NCI-H2107 treated with DMSO at 0.1 percent for 48 hours (cell line): ENCODE measurements at regions not wholly inside any gene's neighbourhood (a gene's known extent, or its start where the extent isn't known, plus 50 kb on each side); places are given as distances from the start of the nearest gene placed in this dataset.
"Not testable (repeated sequence)": the region's sequence is repeated elsewhere in the genome, so short reads cannot be mapped to it uniquely, and the experiment has no call there.

Experiments used
- DNase-seq: peaks from one replicate; lab custom pipeline; 2025; ENCODE audit not compliant: unreplicated experiment; lab: John Stamatoyannopoulos, UW

DNA sequence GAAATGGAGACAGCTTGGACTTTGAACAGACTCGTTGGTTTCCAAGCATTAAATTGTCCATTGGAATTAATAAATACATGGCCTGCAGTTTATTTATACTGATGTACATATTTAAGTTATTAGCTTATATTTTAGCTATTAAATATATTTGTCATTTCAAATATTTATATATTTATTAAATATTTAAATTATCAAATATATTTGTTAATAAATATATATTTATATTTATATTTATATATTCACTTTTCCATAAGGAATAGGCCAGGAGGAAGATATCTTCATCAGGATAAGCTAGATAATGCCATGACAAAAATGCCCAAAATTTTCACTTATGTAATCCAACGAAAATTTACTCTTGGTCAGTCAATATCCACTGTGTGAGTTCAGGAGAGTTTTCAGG, 229.9 kb downstream of the ZNF608 start:
- no peak for DNase-seq

DNA sequence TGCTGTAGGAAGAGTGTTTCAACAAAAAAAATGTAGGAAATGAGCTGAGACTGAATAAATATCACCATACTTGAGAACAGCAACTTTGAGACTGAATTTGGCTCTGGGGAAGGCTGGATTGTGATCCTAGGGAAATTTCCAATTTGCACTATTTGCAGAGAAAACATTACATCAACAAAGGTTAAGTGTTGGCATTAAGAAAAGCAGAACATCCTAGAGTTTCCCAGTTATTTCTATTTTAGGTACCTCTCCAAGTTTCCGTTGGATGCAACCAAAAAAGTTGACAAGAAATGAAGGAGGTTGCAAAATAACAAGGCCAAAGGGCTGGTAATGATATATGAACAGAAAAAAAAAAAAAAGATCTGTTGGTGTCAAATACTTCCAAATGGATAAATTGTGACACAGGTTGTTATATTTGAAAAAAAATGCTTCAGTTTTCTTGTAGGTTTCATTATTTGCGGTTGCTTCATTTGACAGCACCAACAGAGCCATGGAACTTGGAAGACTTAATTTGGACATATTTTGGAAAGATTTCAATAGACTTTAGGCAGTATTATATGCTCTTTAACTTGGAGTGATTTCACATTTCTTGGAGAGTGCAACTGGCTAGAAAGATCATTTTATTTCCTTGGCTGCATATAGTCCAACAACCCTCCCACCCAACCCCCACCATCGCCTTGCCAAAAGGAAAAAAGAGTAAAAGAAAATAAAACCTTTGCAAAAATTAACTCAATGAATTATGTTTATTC, 230.8 kb downstream of the ZNF608 start:
- DNase-seq, result no peak

DNA sequence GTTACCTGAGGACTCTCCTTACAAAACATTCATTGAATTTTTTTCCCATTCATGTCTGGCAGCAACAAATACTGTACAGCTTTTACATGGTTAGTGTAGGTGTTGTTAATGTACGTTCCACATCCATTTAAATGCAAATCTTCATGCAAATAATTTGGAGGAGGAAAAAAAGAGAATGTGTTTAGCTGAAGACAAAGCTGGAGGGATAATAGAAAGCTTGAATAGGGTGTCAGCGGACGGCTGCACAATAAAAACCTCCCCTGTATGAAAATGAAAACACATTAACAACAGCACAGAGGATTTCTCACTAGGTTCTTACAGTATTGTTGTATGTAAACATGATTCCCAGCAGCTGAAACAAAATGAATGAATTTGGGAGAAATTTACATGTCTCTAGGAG, 231.5 kb downstream of the ZNF608 start:
- DNase-seq, result no peak

DNA sequence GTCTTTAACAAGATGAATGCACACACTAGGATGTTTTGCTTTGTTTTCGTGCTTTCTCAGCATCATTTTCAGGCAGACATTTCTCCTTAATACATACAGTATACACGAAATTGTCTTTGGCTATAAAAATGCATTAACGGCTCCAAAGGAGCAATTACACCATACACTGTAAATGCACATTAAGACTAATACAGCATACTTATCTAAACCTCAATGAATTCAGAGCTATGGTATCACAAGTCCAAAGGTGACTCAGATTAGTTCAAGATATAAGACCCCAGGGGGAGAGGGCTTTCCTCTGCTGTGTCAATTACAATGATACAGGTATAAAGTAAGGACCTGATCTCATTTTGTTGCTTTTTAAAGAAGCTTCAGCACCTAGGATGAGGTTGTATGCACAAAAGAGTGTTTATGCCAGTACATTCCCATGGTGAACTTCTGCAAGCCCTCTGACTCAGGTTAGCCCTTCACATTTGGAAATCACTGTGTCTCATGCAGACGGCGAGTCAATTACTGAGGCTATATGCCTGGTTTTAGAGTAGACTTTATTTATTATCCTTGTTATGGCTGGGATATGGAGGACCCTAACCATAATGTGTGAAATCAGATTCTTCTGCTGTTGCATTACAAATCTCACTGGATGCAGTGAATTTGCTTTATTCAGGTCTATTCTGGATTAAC, 233.3 kb downstream of the ZNF608 start:
- DNase-seq, result no peak

DNA sequence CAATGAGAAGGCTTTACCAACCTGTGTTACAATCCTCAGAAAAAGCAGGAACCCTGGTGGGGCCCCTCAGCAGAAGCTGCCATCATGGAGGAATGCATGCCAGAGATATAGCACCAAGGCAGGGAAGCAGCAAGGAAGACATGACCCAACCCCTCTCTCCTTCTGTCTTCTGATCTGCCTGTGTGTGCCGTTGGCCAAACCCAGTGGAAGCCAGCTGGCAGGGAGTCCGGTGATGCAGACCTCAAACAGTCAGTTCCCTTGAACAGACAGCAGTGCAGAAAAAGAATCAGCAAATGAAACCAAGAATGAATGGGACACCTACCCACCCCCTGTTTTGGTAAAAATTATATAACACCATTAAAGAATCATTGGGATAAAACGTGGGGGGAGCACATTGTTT, 234.2 kb downstream of the ZNF608 start:
- DNase-seq, result no peak

DNA sequence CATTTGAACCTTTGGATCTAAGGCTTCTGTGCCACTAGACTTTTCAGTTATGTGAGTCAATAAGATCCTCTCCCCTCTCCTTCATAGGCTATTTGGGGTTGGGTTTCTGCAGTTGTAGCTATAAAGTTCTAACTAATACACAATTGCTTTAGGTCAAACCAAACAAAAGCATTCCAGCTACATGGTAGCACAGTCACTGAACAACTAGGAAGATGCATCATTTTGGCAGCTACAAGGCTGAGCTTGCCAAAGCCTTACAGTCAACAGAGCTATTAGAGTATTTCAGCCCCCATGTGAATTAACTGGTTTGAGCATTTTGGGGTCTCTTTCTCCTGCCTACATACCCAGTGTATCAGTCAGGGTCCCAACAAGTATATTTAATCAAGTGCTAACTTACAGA, 234.6 kb downstream of the ZNF608 start:
- no peak for DNase-seq

DNA sequence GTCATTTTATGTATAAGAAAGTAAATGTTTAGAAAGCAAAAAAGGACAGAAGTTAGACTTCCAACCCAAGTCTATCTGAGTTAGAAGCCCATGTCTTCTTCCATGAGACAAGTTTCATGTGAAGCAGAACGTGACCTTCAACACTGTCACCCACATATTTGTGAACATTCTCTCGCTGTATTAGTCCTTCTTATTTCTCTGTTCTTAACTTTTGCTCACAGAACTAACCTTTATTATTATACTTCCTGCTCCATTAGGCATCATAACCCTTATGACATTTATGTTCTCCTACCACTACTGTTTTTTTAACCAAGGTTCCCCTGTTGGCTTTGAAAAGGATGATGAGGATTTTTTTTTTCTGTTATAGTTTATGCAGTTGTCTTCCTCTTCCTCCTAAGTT, 238.8 kb downstream of the ZNF608 start:
- DNase-seq, result no peak

DNA sequence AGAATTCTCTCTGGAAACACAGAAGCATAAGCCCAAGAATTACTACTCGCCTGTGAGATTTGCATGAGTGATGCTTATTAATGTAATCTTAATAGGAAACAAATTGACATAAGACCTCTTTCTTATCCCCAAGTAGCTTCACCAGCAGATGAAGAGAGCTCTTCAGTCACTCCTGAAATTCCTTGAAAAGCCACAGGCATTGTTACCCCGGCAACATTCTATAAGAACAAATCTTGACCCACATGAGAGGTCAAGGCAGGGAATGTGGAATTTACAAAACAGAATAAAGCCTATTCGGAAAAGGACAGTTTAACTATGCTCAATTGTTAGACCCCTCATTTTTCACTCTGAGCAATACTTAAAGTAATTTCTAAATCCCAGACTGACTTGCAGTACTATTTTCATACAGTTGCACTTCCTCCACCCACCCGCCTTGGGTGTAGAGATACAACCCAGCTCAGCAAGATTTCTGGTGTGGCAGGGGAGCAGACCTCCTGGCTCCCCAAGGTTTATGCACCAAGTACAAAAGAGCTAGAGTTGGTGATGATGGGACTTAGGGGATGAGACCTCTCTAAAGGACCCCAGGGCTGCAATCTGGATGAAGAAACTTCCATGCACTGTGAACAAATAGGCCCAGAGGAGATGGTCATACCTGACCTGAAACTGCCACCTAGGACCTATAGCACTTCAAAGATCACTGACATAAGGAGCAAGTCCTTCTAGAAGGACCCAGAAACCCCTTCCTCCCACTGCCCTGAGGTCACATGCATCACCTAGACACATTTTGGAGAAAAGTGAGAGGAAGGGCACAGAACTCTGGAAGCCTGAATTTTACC, 242.1 kb downstream of the ZNF608 start:
- no peak for DNase-seq

DNA sequence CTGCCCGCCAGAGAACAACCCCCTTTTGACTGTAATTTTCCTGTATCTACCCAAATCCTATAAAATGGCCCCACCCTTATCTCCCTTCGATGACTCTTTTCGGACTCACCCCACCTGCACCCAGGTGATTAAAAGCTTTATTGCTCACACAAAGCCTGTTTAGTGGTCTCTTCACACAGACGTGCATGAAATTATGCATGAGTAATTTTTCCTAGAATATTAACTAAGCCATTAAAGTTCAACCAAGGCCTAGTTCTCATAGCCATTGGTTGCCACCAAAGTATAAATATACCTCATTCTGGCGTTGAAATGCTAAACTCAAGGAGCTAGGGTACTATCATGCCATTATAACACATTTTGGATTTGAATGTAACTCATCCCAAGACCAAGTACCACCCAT, 243.9 kb downstream of the ZNF608 start:
- no peak for DNase-seq

DNA sequence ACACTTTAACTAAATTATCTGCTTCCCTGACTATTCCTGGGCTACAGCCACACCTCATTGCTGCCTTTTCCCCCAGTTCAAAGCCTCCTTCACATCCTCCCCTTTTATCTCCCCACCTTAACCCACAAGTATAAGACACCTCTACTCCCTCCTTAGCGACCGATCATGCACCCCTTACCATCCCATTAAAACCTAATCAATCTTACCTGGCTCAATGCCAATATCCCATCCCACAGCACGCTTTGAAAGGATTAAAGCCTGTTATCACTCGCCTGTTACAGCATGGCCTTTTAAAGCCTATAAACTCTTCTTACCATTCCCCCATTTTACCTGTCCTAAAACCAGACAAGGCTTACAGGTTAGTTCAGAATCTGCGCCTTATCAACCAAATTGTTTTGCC, 246.6 kb downstream of the ZNF608 start:
- not testable (repeated sequence) for DNase-seq

DNA sequence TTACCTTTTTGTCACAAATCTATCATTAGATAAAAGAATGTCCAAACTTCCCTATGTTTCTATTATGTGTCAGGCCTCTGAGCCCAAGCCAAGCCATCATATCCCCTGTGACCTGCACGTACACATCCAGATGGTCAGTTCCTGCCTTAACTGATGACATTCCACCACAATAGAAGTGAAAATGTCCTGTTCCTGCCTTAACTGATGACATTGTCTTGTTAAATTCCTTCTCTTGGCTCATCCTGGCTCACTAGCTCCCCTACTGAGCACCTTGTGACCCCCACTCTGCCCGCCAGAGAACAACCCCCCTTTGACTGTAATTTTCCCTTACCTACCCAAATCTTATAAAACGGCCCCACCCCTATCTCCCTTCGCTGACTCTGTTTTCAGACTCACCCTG, 249.5 kb downstream of the ZNF608 start:
- not testable (repeated sequence) for DNase-seq

DNA sequence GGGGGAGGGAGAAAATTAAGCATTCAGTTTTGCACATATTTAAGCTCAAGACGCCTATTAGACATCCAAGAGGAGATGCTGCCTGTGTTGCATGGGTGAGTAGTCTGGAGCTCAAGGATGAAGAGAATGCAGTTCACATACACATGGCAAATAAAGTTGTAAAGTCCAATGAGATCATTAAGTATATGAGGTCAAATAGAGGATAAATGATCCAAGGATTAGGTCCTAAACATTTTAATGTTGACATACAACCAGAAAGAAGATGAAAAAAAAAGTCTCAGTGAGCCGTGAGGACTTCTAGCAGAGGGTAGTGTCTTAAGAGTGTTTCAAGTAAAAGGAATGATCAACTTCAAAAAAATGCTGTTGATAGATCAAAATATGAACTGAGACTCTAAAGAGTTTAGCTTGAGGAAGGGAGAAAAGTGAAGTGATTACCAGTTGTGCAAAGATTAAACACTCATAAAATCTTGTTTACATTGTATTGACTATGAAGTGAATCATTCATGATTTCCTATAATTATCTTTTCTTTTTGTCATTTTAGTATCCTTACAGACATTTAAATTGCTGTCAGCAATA, 251.8 kb downstream of the ZNF608 start:
- DNase-seq, result no peak

DNA sequence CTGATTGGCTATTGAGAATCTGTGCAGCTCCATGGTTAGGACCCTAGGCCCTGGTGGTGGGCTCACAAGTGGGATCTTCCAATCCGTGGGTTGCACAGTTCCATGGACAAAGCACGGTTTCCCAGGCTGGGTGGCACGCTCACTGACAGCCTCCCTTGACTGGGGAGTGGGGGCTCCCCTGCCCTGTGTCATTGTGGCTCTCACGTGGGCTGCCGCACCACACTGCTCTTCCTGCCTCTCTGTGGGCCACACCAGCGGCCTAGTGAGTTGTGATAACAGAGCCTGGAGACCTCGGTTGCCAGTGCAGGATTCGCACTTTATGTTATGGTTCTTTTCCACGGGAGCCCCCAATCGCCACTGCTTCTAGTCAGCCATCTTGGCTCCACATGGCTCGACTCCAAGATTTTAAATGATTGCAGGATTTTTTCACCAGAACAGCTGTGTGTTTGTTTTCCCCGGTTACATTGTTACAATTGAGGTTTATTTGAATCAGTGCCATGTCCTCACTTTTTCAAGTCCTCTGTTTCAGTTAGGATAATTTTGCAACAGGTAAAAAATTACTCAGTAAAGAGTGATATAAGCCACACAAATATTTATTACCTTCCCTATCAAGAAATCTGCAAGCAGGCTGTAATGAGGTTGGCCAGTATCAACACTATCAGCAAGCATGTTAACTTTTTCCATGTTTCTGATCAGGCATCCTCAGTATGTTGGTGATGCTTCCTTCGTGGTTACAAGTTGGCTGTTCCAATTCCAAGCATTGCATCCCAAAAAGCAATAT, 253.8 kb downstream of the ZNF608 start:
- DNase-seq, result no peak

DNA sequence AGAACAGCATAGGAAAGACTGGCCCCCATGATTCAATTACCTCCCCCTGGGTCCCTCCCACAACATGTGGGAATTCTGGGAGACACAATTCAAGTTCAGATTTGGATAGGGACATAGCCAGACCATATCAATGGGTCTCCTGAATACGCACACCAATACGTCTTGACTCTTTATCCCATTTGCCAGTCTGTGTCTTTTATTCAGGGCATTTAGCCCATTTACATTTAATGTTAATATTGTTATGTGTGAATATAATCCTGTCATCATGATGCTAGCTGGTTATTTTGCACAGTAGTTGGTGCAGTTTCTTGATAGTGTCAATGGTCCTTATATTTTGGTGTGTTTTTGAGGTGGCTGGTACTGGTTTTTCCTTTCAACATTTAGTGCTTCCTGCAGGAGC, 256.1 kb downstream of the ZNF608 start:
- DNase-seq, result not testable (repeated sequence)

DNA sequence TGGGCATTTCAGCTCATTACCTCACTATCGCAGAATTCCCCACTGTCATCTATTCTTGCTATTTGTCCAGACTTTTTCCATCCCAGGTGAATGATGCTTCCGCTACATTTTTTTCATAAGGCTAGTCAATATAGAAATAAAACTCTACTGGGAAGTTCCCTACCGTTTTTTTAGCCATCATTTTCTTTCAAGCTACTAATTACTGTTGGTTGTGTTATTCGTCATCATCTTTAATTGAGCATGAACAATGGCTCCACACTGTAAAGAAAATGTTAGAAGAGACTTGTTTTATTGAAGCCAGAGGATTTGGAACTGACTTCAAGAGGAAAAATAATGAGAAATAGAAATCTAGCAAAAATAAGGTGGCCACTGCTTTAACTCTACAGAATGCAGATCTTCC, 265.0 kb downstream of the ZNF608 start:
- DNase-seq, result no peak

DNA sequence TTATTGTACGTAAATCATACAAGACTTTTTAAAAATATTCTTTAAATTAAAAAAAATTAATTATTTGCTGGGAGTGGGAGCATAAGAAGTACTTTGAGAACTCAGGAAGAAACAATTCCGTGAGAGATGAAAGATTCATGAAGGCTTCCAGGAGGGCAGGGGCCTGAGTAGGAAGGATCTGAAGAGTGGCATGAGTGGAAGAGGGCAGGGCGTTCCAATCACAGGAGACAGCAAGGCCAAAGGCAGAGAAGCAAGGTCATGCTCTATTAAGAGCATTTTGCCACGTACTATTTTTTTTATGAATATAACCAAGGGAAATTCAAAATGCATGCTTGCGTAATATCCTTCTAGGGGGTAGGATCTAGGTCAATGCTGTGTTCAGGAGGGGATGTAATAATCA, 265.5 kb downstream of the ZNF608 start:
- no peak for DNase-seq

DNA sequence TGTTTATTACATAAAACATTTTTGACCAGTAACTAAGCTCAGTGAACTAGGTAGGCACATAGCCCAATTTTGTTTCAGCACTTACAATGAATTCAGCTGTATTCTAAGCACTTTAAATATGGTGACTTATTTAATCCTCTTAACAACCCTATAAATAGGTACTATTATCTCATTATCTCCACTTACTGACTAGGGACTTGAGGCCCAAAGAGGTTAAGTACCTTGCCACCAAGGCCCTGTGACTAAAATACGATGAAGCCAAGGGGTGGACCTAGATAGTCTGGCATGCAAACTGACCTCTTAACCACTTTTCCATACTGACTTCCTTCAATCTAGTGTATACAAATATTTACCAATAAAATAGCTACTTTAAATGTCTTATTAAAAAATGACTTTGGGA, 266.4 kb downstream of the ZNF608 start:
- no peak for DNase-seq

DNA sequence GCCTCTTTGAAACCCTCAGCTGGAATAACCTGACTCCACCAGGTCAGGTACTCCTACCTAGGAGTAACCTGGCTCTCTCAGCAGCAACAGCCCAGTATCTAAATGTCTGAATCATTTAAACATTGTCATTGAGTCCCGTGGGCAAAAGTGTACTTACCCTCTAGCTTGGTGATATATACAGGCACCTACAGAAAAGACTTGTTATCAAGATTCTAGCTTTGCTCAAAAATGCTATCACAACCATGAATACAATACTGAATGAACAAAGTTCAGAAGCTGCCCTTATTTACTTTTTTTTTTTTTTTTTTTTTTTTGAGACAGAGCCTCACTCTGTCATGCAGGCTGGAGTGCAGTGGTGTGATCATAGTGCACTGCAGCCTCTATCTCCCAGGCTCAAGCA, 268.2 kb downstream of the ZNF608 start:
- DNase-seq, result no peak

DNA sequence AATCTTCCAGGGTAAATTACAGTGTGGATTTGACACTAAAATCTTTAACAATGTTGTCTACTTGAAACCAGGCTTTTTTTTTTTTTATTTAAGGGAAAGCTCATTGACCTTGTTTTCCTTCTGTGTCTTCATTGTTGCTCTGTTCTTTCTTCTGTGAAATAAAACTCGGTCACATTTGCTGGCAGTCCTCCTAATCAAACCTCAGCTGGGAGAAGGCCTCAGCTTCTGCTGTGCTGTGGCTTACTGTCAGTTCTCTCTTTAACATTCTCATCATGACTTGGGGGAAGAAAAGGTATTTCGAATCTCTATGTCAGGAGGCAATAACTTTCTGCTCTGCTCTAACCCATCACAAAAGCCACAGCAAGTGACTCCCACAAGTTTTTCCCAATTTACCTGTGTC, 268.9 kb downstream of the ZNF608 start:
- DNase-seq, result no peak

DNA sequence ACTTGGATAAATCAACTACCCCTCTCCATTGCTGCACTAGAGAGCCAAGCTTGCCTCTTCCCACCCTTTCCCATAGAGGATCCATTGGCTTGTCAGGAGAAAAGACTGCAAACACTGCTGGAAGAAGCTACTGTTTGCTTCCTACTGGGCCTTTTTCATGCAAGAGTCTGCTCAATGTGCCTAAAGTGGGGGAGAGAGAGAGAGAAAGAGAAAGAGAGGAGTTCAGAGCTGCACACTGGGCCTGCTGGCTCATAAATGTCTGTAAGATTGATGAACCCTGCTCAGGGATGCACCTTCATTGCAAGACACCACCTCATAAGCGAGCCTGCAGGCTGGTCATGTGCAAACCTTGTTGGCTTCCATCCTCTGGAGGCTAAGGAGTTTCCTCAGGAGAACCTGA, 269.4 kb downstream of the ZNF608 start:
- DNase-seq, result no peak
